ELF-1 (cell line): ENCODE measurements at regions not wholly inside any gene's neighbourhood (a gene's known extent, or its start where the extent isn't known, plus 50 kb on each side); places are given as distances from the start of the nearest gene placed in this dataset.

Experiments
- DNase-seq: peaks from one replicate; pipeline ENCODE4 v3.0.0-alpha.2; 2016; ENCODE audit warnings: low read depth, low spot score

GRCh38 chr5:145260670-145261069, 574.5 kb downstream of the PRELID2 start:
- DNase-seq: peak; percentile 70

GRCh38 chr5:145247745-145248040, 587.4 kb downstream of the PRELID2 start:
- DNase-seq: no peak

GRCh38 chr5:145246961-145247744, 588.0 kb downstream of the PRELID2 start:
- no peak for DNase-seq

GRCh38 chr5:145246379-145246778, 588.8 kb downstream of the PRELID2 start:
- DNase-seq: no peak

GRCh38 chr5:145245354-145245753, 589.8 kb downstream of the PRELID2 start:
- DNase-seq: peak; percentile 13

- no peak for DNase-seq
Observed at GRCh38 chr5:145244788-145245187, 590.4 kb downstream of the PRELID2 start.

GRCh38 chr5:145244251-145244650, 590.9 kb downstream of the PRELID2 start:
- no peak for DNase-seq

GRCh38 chr5:145243016-145243415, 592.1 kb downstream of the PRELID2 start:
- no peak for DNase-seq

GRCh38 chr5:145242551-145242950, 592.6 kb downstream of the PRELID2 start:
- DNase-seq: no peak

GRCh38 chr5:145237843-145238242, 597.3 kb downstream of the PRELID2 start:
- peak; percentile 71 for DNase-seq

- DNase-seq: no peak
Observed at GRCh38 chr5:145236983-145237382, 598.2 kb downstream of the PRELID2 start.

GRCh38 chr5:145236127-145236526, 599.0 kb downstream of the PRELID2 start:
- no peak for DNase-seq

- no peak for DNase-seq
Observed at GRCh38 chr5:145233461-145233860, 601.7 kb downstream of the PRELID2 start.

GRCh38 chr5:145230781-145231180, 604.4 kb downstream of the PRELID2 start:
- no peak for DNase-seq

- no peak for DNase-seq
Observed at GRCh38 chr5:145228564-145228963, 606.6 kb downstream of the PRELID2 start.

GRCh38 chr5:145227881-145228280, 607.3 kb downstream of the PRELID2 start:
- no peak for DNase-seq

- no peak for DNase-seq
Observed at GRCh38 chr5:145226726-145227125, 608.4 kb downstream of the PRELID2 start.

GRCh38 chr5:145225529-145225928, 609.6 kb downstream of the PRELID2 start:
- DNase-seq: no peak

GRCh38 chr5:145223582-145223981, 611.6 kb downstream of the PRELID2 start:
- no peak for DNase-seq

GRCh38 chr5:145222622-145223021, 612.5 kb downstream of the PRELID2 start:
- no peak for DNase-seq

- no peak for DNase-seq
Observed at GRCh38 chr5:145221416-145221815, 613.7 kb downstream of the PRELID2 start.

GRCh38 chr5:145220481-145220880, 614.7 kb downstream of the PRELID2 start:
- DNase-seq: no peak

- no peak for DNase-seq
Observed at GRCh38 chr5:145218982-145219381, 616.2 kb downstream of the PRELID2 start.

GRCh38 chr5:145218019-145218418, 617.1 kb downstream of the PRELID2 start:
- no peak for DNase-seq
